Neural progenitor cell (in vitro differentiated cells): ENCODE measurements at regions not wholly inside any gene's neighbourhood (a gene's known extent, or its start where the extent isn't known, plus 50 kb on each side); places are given as distances from the start of the nearest gene placed in this dataset.

ENCODE experiments used
- DNase-seq: peaks from one replicate; pipeline ENCODE4 v3.0.0-alpha.2; 2016; ENCODE audit warnings: low spot score
- H2AFZ ChIP-seq: fragments of 200-600 bp; sonication (generic); replicated peaks from 2 replicates; pipeline ENCODE4 v1.6.1; 2016; ENCODE audit warnings: antibody characterized with exemption
- H3F3A ChIP-seq: fragments of 200-600 bp; sonication (generic); 2 replicates; pipeline ENCODE4 v1.6.1; 2016; ENCODE audit warnings: antibody characterized with exemption, low read depth
- H3K27ac ChIP-seq: fragments of 200-600 bp; sonication (generic); 2 replicates; pipeline ENCODE4 v1.5.1; 2016; ENCODE audit warnings: mild to moderate bottlenecking
- H3K27me3 ChIP-seq: fragments of 200-600 bp; sonication (generic); 2 replicates; pipeline ENCODE4 v1.6.1; 2016; ENCODE audit warnings: mild to moderate bottlenecking, moderate library complexity
- H3K36me3 ChIP-seq: fragments of 200-600 bp; sonication (generic); 2 replicates; pipeline ENCODE4 v1.5.1; 2016
- H3K4me1 ChIP-seq: fragments of 200-600 bp; sonication (generic); 2 replicates; pipeline ENCODE4 v1.6.1; 2016; ENCODE audit warnings: mixed run types
- H3K4me2 ChIP-seq: fragments of 200-600 bp; sonication (generic); 2 replicates; pipeline ENCODE4 v1.6.1; 2016
- H3K4me3 ChIP-seq: fragments of 200-600 bp; sonication (generic); 2 replicates; pipeline ENCODE4 v1.5.1; 2016
- H3K79me2 ChIP-seq: fragments of 200-600 bp; sonication (generic); 2 replicates; pipeline ENCODE4 v1.6.1; 2016; ENCODE audit warnings: low read depth
- H3K9ac ChIP-seq: fragments of 200-600 bp; sonication (generic); 2 replicates; pipeline ENCODE4 v1.6.1; 2016
- H3K9me3 ChIP-seq: fragments of 200-600 bp; sonication (generic); 2 replicates; pipeline ENCODE4 v1.5.1; 2016; ENCODE audit warnings: low read depth
- H4K20me1 ChIP-seq: fragments of 200-600 bp; sonication (generic); 2 replicates; pipeline ENCODE4 v1.6.1; 2016; ENCODE audit warnings: low read depth
- H3K27ac Mint-ChIP-seq: 3 replicates; pipeline ENCODE4 v1.8.0; 2021; ENCODE audit warnings: mixed read lengths
- H3K27me3 Mint-ChIP-seq: 2 replicates; pipeline ENCODE4 v1.8.0; 2022; ENCODE audit warnings: low read depth, mild to moderate bottlenecking, inconsistent platforms, moderate library complexity, mixed read lengths; ENCODE audit not compliant: insufficient read depth
- H3K36me3 Mint-ChIP-seq: 3 replicates; pipeline ENCODE4 v1.8.0; 2021; ENCODE audit warnings: mixed read lengths
- H3K4me1 Mint-ChIP-seq: 3 replicates; pipeline ENCODE4 v1.8.0; 2021; ENCODE audit warnings: mixed read lengths
- H3K4me3 Mint-ChIP-seq: 3 replicates; pipeline ENCODE4 v1.8.0; 2021; ENCODE audit warnings: mild to moderate bottlenecking, moderate library complexity, mixed read lengths
- H3K9me3 Mint-ChIP-seq: 3 replicates; pipeline ENCODE4 v1.8.0; 2020; ENCODE audit warnings: mixed read lengths
- EZH2 ChIP-seq: fragments of 200-600 bp; sonication (generic); IDR thresholded peaks from 2 replicates; pipeline ENCODE4 v1.6.1; 2017; ENCODE audit warnings: antibody characterized with exemption, mild to moderate bottlenecking, moderate library complexity
- EZH2phosphoT487 ChIP-seq: fragments of 200-600 bp; sonication (generic); IDR thresholded peaks from 2 replicates; pipeline ENCODE4 v1.6.1; 2017; ENCODE audit warnings: antibody characterized with exemption
- TF ChIP-seq, protein P1 (sequence below): fragments of 200-600 bp; sonication (generic); IDR thresholded peaks from 2 replicates; pipeline ENCODE4 v1.5.1; 2017; ENCODE audit warnings: antibody characterized with exemption, mild to moderate bottlenecking

DNA sequence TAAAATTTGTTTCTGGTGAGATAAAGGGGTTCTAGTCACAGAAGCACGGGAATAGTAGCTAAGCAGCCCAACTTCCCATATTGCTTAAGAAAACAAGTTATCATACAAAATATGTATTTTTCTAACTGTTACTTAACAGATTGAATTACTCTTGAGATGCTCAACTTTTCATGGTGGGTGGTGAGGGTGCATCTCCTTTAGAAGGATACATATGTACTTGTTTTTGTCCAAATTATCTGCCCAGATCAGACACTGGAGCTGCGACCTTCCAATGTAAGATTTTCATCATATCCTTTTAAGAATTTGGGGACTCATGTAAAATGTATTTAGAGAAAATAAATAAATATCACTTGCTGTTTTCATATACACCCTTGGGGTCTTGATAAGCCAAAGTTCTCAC lies 252.2 kb upstream of the SOX2 start:
- Histone ChIP-seq H3F3A (peaks cover 6% of the 10 kb centered on the region), H3K9me3 (no peaks in the 10 kb centered on the region), H2AFZ (no peak overlapping the region), H4K20me1 (no peaks in the 10 kb centered on the region), H3K9ac (no peak overlapping the region), H3K27me3 (no peaks in the 10 kb centered on the region), H3K79me2 (no peaks in the 10 kb centered on the region), H3K27ac (no peak overlapping the region), H3K36me3 (no peaks in the 10 kb centered on the region), H3K4me1 (peaks cover 25% of the 10 kb centered on the region), H3K4me2 (no peak overlapping the region), H3K4me3 (no peak overlapping the region)
- DNase-seq, result no peak
- peaks cover 3% of the 10 kb centered on the region for H3K36me3 Mint-ChIP-seq
- H3K4me1 Mint-ChIP-seq, result peaks cover 63% of the 10 kb centered on the region
- H3K9me3 Mint-ChIP-seq, result no peaks in the 10 kb centered on the region
- H3K27me3 Mint-ChIP-seq, result peaks cover 2% of the 10 kb centered on the region
- H3K4me3 Mint-ChIP-seq, result no peak overlapping the region
- peak overlapping the region; percentile 64 for H3K27ac Mint-ChIP-seq
- TF ChIP-seq EZH2phosphoT487 (no peak), EZH2 (no peak)
- TF ChIP-seq, protein P1, sequence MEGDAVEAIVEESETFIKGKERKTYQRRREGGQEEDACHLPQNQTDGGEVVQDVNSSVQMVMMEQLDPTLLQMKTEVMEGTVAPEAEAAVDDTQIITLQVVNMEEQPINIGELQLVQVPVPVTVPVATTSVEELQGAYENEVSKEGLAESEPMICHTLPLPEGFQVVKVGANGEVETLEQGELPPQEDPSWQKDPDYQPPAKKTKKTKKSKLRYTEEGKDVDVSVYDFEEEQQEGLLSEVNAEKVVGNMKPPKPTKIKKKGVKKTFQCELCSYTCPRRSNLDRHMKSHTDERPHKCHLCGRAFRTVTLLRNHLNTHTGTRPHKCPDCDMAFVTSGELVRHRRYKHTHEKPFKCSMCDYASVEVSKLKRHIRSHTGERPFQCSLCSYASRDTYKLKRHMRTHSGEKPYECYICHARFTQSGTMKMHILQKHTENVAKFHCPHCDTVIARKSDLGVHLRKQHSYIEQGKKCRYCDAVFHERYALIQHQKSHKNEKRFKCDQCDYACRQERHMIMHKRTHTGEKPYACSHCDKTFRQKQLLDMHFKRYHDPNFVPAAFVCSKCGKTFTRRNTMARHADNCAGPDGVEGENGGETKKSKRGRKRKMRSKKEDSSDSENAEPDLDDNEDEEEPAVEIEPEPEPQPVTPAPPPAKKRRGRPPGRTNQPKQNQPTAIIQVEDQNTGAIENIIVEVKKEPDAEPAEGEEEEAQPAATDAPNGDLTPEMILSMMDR, result no peak

DNA sequence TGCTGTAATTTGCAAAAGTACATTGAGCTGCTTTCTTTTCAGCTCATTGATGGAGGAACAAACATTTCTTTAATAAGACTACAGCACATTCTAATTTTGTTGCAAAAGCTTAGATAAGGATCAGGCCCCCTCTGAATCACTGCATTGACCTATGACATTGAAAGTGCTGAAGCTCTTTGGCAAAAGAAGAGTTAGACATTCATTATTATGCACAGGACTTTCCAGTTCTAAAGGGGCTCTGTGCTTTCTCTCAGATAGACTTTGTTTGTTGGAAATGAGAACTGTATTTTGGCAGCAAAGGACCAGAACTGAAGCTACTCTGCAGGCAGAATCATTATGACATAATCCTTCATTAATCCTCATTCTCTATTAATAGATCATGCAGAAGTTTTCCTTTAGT lies 252.9 kb upstream of the SOX2 start:
- H3K36me3 Mint-ChIP-seq, result peaks cover 3% of the 10 kb centered on the region
- Histone ChIP-seq H3K4me1 (peaks cover 21% of the 10 kb centered on the region), H3K36me3 (no peaks in the 10 kb centered on the region), H3K9ac (no peak overlapping the region), H3K27ac (no peak overlapping the region), H3K9me3 (no peaks in the 10 kb centered on the region), H3K4me3 (no peak overlapping the region), H2AFZ (no peak overlapping the region), H3K4me2 (no peak overlapping the region), H3F3A (peaks cover 6% of the 10 kb centered on the region), H3K27me3 (no peaks in the 10 kb centered on the region), H3K79me2 (no peaks in the 10 kb centered on the region), H4K20me1 (no peaks in the 10 kb centered on the region)
- peak overlapping the region; percentile 25 for H3K27ac Mint-ChIP-seq
- TF ChIP-seq EZH2 (no peak), EZH2phosphoT487 (no peak)
- TF ChIP-seq, protein P1, result no peak
- H3K9me3 Mint-ChIP-seq, result no peaks in the 10 kb centered on the region
- no peak for DNase-seq
- H3K4me3 Mint-ChIP-seq, result no peak overlapping the region
- peaks cover 58% of the 10 kb centered on the region for H3K4me1 Mint-ChIP-seq
- peaks cover 2% of the 10 kb centered on the region for H3K27me3 Mint-ChIP-seq

DNA sequence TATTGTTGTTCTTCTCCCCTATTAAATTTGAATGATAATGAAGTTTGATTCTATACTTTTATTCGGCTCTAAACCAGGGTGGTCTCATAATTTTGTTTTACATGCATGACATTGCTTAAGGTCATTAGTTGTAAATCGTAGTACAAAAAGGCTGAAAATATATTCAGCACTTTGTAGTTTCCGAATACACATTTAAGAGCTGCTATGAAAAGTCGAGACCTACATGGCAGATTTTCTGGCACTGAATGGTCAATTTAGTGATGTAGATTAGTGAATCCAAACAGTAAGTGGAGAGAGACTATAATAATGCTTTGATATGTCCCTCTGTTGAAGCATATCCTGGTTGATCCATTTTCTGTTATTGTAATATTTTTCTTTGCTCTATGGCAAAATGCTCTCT lies 254.0 kb upstream of the SOX2 start:
- H4K20me1 ChIP-seq, result no peaks in the 10 kb centered on the region
- no peaks in the 10 kb centered on the region for H3K27me3 ChIP-seq
- peaks cover 20% of the 10 kb centered on the region for H3K4me1 ChIP-seq
- TF ChIP-seq, protein P1, result no peak
- no peak for TF ChIP-seq EZH2phosphoT487
- no peak for TF ChIP-seq EZH2
- peaks cover 57% of the 10 kb centered on the region for H3K4me1 Mint-ChIP-seq
- H3K9me3 Mint-ChIP-seq, result no peaks in the 10 kb centered on the region
- H3K9me3 ChIP-seq, result no peaks in the 10 kb centered on the region
- H3K36me3 Mint-ChIP-seq, result peaks cover 3% of the 10 kb centered on the region
- H3K4me3 Mint-ChIP-seq, result peak overlapping the region; percentile 3
- H3K27me3 Mint-ChIP-seq, result peaks cover 2% of the 10 kb centered on the region
- H3K27ac ChIP-seq, result no peak overlapping the region
- H2AFZ ChIP-seq, result no peak overlapping the region
- peaks cover 6% of the 10 kb centered on the region for H3F3A ChIP-seq
- DNase-seq, result no peak
- no peak overlapping the region for H3K4me3 ChIP-seq
- H3K79me2 ChIP-seq, result no peaks in the 10 kb centered on the region
- H3K27ac Mint-ChIP-seq, result peak overlapping the region; percentile 3
- H3K9ac ChIP-seq, result no peak overlapping the region
- H3K4me2 ChIP-seq, result no peak overlapping the region
- no peaks in the 10 kb centered on the region for H3K36me3 ChIP-seq
